K562 (cell line): ENCODE measurements at regions not wholly inside any gene's neighbourhood (a gene's known extent, or its start where the extent isn't known, plus 50 kb on each side); places are given as distances from the start of the nearest gene placed in this dataset.
A peak's percentile ranks its signal among the peaks of the same experiment; 100 is the strongest.

ENCODE experiments used
- ARHGAP35 ChIP-seq: fragments of 450-650 bp; IDR thresholded peaks from 2 replicates; pipeline ENCODE4 v1.6.1; 2018; ENCODE audit not compliant: partially characterized antibody
- COPS2 ChIP-seq: fragments of 450-650 bp; conservative IDR thresholded peaks from 2 replicates; pipeline ENCODE4 v1.6.1; 2016; ENCODE audit warnings: mild to moderate bottlenecking, moderate library complexity
- KHSRP ChIP-seq: fragments of 450-650 bp; IDR thresholded peaks from 2 replicates; pipeline ENCODE4 v1.6.1; 2017
- MAFF ChIP-seq: IDR thresholded peaks from 2 replicates; pipeline ENCODE4 v1.6.1; 2012; ENCODE audit warnings: low read length, improper control_type of control experiment
- MCM3 ChIP-seq: fragments of 450-650 bp; IDR thresholded peaks from 2 replicates; pipeline ENCODE4 v1.6.1; 2016
- NFIC ChIP-seq: fragments of 450-650 bp; IDR thresholded peaks from 2 replicates; pipeline ENCODE4 v1.6.1; 2017; ENCODE audit warnings: mild to moderate bottlenecking, inconsistent platforms
- PATZ1 ChIP-seq: fragments of 250-450 bp; sonication (Bioruptor Pico); IDR thresholded peaks from 2 replicates; pipeline ENCODE4 v1.5.0; 2020; ENCODE audit warnings: mild to moderate bottlenecking, borderline replicate concordance
- PHTF2 ChIP-seq: fragments of 250-450 bp; sonication (Bioruptor Pico); IDR thresholded peaks from 2 replicates; pipeline ENCODE4 v1.5.0; 2021; ENCODE audit warnings: mild to moderate bottlenecking
- PKNOX1 ChIP-seq: fragments of 450-650 bp; IDR thresholded peaks from 2 replicates; pipeline ENCODE4 v1.6.1; 2016
- SPI1 ChIP-seq: IDR thresholded peaks from 2 replicates; pipeline ENCODE4 v1.6.1; 2011; ENCODE audit warnings: low read depth, low read length, control low read depth, borderline replicate concordance
- SRSF9 ChIP-seq: fragments of 200-400 bp; formaldehyde crosslinking; IDR thresholded peaks from 2 replicates; pipeline ENCODE4 v1.6.1; 2017; ENCODE audit warnings: low read depth, low read length, borderline replicate concordance
- ZNF140 ChIP-seq: fragments of 250-450 bp; sonication (Bioruptor Pico); IDR thresholded peaks from 2 replicates; pipeline ENCODE4 v1.8.0; 2021; ENCODE audit warnings: moderate library complexity, mild to moderate bottlenecking, inconsistent platforms
- TF ChIP-seq, protein P1 (sequence below), 2 experiments: fragments of 150-350 bp in 1 of 2; IDR thresholded peaks; 2 replicates each; pipeline ENCODE4 v1.6.1; 2012 to 2016; ENCODE audit warnings: low read depth in 2 of 2, low read length in 2 of 2, mild to moderate bottlenecking in 1 of 2, moderate library complexity in 1 of 2
- TF ChIP-seq, protein P2 (sequence below): IDR thresholded peaks from 2 replicates; pipeline ENCODE4 v1.6.1; 2011; ENCODE audit warnings: borderline replicate concordance, low read depth, mild to moderate bottlenecking, moderate library complexity, low read length; ENCODE audit not compliant: insufficient read depth, poor library complexity, severe bottlenecking
- TF ChIP-seq, protein P3 (sequence below): sonication (generic); formaldehyde crosslinking; IDR thresholded peaks from 2 replicates; pipeline ENCODE4 v1.8.0; 2022; ENCODE audit warnings: missing genetic modification reagents, mild to moderate bottlenecking, borderline replicate concordance

GRCh38 chr3:182364723-182365650 lies 428.3 kb upstream of the ATP11B start (continued):
- TF ChIP-seq NFIC (peak; percentile 96), MAFF (peak; percentile 25; the same call in 1 of the 2 replicates), KHSRP (peak; percentile 78), MCM3 (no peak), PKNOX1 (peak; percentile 95), SRSF9 (no peak), PHTF2 (CRISPR knock-in tag) (no peak), ARHGAP35 (no peak), COPS2 (no peak), ZNF140 (CRISPR knock-in tag) (no peak), PATZ1 (CRISPR knock-in tag) (no peak), SPI1 (peak; percentile 56; the same call in 1 of the 2 replicates)
- TF ChIP-seq, protein P1, sequence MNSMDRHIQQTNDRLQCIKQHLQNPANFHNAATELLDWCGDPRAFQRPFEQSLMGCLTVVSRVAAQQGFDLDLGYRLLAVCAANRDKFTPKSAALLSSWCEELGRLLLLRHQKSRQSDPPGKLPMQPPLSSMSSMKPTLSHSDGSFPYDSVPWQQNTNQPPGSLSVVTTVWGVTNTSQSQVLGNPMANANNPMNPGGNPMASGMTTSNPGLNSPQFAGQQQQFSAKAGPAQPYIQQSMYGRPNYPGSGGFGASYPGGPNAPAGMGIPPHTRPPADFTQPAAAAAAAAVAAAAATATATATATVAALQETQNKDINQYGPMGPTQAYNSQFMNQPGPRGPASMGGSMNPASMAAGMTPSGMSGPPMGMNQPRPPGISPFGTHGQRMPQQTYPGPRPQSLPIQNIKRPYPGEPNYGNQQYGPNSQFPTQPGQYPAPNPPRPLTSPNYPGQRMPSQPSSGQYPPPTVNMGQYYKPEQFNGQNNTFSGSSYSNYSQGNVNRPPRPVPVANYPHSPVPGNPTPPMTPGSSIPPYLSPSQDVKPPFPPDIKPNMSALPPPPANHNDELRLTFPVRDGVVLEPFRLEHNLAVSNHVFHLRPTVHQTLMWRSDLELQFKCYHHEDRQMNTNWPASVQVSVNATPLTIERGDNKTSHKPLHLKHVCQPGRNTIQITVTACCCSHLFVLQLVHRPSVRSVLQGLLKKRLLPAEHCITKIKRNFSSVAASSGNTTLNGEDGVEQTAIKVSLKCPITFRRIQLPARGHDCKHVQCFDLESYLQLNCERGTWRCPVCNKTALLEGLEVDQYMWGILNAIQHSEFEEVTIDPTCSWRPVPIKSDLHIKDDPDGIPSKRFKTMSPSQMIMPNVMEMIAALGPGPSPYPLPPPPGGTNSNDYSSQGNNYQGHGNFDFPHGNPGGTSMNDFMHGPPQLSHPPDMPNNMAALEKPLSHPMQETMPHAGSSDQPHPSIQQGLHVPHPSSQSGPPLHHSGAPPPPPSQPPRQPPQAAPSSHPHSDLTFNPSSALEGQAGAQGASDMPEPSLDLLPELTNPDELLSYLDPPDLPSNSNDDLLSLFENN (IDR thresholded peaks at IDR 0.05; ENCODE audit: low read depth in 2 of 2, low read length in 2 of 2), result peak in 1 of 2 experiments; percentile 96; a peak in 2 of 4 replicates
- TF ChIP-seq, protein P2, sequence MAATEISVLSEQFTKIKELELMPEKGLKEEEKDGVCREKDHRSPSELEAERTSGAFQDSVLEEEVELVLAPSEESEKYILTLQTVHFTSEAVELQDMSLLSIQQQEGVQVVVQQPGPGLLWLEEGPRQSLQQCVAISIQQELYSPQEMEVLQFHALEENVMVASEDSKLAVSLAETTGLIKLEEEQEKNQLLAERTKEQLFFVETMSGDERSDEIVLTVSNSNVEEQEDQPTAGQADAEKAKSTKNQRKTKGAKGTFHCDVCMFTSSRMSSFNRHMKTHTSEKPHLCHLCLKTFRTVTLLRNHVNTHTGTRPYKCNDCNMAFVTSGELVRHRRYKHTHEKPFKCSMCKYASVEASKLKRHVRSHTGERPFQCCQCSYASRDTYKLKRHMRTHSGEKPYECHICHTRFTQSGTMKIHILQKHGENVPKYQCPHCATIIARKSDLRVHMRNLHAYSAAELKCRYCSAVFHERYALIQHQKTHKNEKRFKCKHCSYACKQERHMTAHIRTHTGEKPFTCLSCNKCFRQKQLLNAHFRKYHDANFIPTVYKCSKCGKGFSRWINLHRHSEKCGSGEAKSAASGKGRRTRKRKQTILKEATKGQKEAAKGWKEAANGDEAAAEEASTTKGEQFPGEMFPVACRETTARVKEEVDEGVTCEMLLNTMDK, result no peak
- TF ChIP-seq, protein P3, sequence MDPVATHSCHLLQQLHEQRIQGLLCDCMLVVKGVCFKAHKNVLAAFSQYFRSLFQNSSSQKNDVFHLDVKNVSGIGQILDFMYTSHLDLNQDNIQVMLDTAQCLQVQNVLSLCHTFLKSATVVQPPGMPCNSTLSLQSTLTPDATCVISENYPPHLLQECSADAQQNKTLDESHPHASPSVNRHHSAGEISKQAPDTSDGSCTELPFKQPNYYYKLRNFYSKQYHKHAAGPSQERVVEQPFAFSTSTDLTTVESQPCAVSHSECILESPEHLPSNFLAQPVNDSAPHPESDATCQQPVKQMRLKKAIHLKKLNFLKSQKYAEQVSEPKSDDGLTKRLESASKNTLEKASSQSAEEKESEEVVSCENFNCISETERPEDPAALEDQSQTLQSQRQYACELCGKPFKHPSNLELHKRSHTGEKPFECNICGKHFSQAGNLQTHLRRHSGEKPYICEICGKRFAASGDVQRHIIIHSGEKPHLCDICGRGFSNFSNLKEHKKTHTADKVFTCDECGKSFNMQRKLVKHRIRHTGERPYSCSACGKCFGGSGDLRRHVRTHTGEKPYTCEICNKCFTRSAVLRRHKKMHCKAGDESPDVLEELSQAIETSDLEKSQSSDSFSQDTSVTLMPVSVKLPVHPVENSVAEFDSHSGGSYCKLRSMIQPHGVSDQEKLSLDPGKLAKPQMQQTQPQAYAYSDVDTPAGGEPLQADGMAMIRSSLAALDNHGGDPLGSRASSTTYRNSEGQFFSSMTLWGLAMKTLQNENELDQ (CRISPR knock-in tag), result no peak
